NB4 (cell line): ENCODE measurements at regions not wholly inside any gene's neighbourhood (a gene's known extent, or its start where the extent isn't known, plus 50 kb on each side); places are given as distances from the start of the nearest gene placed in this dataset.

Source experiments
- DNase-seq: peaks from one replicate; pipeline ENCODE4 v3.0.0; 2010; ENCODE audit warnings: low read depth
- H3K4me3 ChIP-seq: one replicate; pipeline ENCODE4 v1.5.1; 2011; ENCODE audit warnings: mild to moderate bottlenecking, low read depth, low read length, moderate library complexity
- CTCF ChIP-seq: IDR thresholded peaks from one replicate; pipeline ENCODE4 v1.5.1; 2012; ENCODE audit warnings: low read depth, low read length
- MAX ChIP-seq: IDR thresholded peaks from 2 replicates; pipeline ENCODE4 v1.6.1; 2011; ENCODE audit warnings: low read depth, low read length
- MYC ChIP-seq: IDR thresholded peaks from 2 replicates; pipeline ENCODE4 v1.6.1; 2011; ENCODE audit warnings: low read depth, low read length
- POLR2A ChIP-seq: IDR thresholded peaks from 2 replicates; pipeline ENCODE4 v1.6.1; 2011; ENCODE audit warnings: mild to moderate bottlenecking; ENCODE audit not compliant: insufficient read length; ENCODE audit errors: extremely low read depth

DNA sequence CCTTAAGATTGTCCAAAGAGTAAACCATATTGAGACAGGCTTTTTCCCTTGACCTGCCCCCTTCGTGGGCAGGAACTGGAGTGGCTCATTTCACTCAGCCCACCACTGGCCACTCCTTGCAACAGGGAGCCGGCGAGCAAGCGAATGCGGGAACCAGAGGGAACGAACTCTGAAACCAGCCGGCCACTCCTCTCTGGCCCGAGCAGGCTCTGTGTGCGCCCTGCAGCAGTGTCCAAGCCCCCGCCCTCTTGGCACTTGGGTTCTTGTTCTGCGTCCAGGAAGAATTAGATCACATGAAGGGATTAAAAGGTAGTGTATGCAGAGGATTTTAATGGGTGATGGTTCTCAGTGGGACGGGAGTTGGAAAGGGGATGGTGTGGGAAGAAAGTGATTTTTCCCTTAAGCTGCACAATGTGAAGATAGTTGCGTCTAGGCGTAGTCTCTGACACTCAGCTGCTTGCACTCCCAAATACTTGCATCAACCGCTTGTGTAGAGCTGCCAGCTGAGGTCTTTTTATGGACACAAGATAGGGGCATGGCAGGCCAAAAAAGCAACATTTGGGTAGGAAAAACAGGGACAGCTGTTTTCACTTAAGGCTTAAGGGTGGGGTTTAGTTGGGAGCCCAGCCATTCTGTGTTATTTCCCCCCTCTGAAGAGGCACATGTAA, 1209.7 kb upstream of the PCDH20 start:
- no peak for DNase-seq
- H3K4me3 ChIP-seq: no peak overlapping the region
- TF ChIP-seq CTCF: no peak
- TF ChIP-seq MYC: no peak
- no peak for TF ChIP-seq MAX
- no peak for TF ChIP-seq POLR2A

- H3K4me3 ChIP-seq: no peak overlapping the region
- DNase-seq: no peak
- no peak for TF ChIP-seq MYC
- TF ChIP-seq POLR2A: no peak
- no peak for TF ChIP-seq MAX
- no peak for TF ChIP-seq CTCF
Measured at GRCh38 chr13:62613819-62614218, 1198.2 kb upstream of the PCDH20 start.

DNA sequence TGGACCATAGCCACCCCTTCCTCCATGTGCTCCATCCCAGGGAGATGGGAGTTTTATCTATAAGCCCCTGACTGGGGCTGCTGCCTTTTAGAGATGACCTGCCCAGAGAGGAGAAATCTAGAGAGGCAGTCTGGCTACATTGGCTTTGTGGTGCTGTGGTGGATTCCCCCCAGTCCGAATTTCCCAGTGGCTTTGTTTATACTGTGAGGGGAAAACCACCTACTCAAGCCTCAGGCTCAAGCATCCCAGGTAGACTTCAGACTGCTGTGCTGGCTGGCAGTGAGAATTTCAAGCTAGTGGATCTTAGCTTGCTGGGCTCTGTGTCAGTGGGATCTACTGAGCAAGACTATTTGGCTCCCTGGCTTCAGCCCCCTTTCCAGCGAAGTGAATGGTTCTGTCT, 1195.7 kb upstream of the PCDH20 start:
- no peak overlapping the region for H3K4me3 ChIP-seq
- no peak for TF ChIP-seq MAX
- no peak for TF ChIP-seq CTCF
- no peak for TF ChIP-seq POLR2A
- no peak for TF ChIP-seq MYC
- no peak for DNase-seq

GRCh38 chr13:62598708-62599107, 1183.1 kb upstream of the PCDH20 start:
- DNase-seq: no peak
- TF ChIP-seq MYC (no peak), CTCF (no peak), MAX (no peak), POLR2A (no peak)
- no peak overlapping the region for H3K4me3 ChIP-seq

- no peak for TF ChIP-seq MYC
- TF ChIP-seq CTCF: no peak
- no peak for TF ChIP-seq MAX
- TF ChIP-seq POLR2A: no peak
- DNase-seq: no peak
Measured at GRCh38 chr13:62595976-62596375, 1180.3 kb upstream of the PCDH20 start.

GRCh38 chr13:62593804-62594203, 1178.2 kb upstream of the PCDH20 start:
- no peak for DNase-seq
- H3K4me3 ChIP-seq: no peak overlapping the region
- TF ChIP-seq MAX (no peak), CTCF (no peak), POLR2A (no peak), MYC (no peak)

More at GRCh38 chr13:62595976-62596375, 1180.3 kb upstream of the PCDH20 start:
- no peak overlapping the region for H3K4me3 ChIP-seq
